Fibroblast of lung (primary cell): ENCODE measurements at regions not wholly inside any gene's neighbourhood (a gene's known extent, or its start where the extent isn't known, plus 50 kb on each side); places are given as distances from the start of the nearest gene placed in this dataset.

Experiments used
- DNase-seq, 2 donors: peaks; one replicate each; pipeline versions ENCODE4 v3.0.0 to v3.0.0-alpha.2; 2010; ENCODE audit warnings: low read depth in 2 of 2
- H2AFZ ChIP-seq: 2 replicates; pipeline ENCODE4 v1.5.1; 2012; ENCODE audit warnings: low read length, control low read depth, inconsistent platforms
- H3K27ac ChIP-seq: 2 replicates; pipeline ENCODE4 v1.5.1; 2011; ENCODE audit warnings: low read length, control low read depth; ENCODE audit not compliant: insufficient read depth
- H3K27me3 ChIP-seq: 2 replicates; pipeline ENCODE4 v1.5.1; 2011; ENCODE audit warnings: mild to moderate bottlenecking, low read length; ENCODE audit not compliant: control insufficient read depth, insufficient read depth
- H3K36me3 ChIP-seq: 2 replicates; pipeline ENCODE4 v1.5.1; 2011; ENCODE audit warnings: low read length; ENCODE audit not compliant: control insufficient read depth, insufficient read depth
- H3K4me1 ChIP-seq: 2 replicates; pipeline ENCODE4 v1.5.1; 2011; ENCODE audit warnings: low read length; ENCODE audit not compliant: control insufficient read depth, insufficient read depth; ENCODE audit errors: extremely low read depth
- H3K4me2 ChIP-seq: 2 replicates; pipeline ENCODE4 v1.5.1; 2011; ENCODE audit warnings: low read length, control low read depth; ENCODE audit not compliant: insufficient read depth; ENCODE audit errors: extremely low read depth
- H3K4me3 ChIP-seq, 4 experiments: fragments of 200-600 bp in 1 of 4; sonication (generic) in 1 of 4; replicated peaks in 1 of 4; 2 replicates each; pipeline ENCODE4 v1.5.1; 2011 to 2016; ENCODE audit warnings: low read length in 4 of 4, low read depth in 3 of 4, mild to moderate bottlenecking in 3 of 4, control low read depth in 2 of 4, inconsistent platforms in 1 of 4, mixed read lengths in 1 of 4; ENCODE audit not compliant: insufficient read depth in 1 of 4; ENCODE audit errors: control extremely low read depth in 1 of 4
- H3K79me2 ChIP-seq: 2 replicates; pipeline ENCODE4 v1.5.1; 2012; ENCODE audit warnings: mild to moderate bottlenecking, low read length, inconsistent platforms; ENCODE audit not compliant: control insufficient read depth, insufficient read depth
- H3K9ac ChIP-seq: 2 replicates; pipeline ENCODE4 v1.5.1; 2011; ENCODE audit warnings: mild to moderate bottlenecking, low read length, control low read depth; ENCODE audit not compliant: insufficient read depth
- H3K9me3 ChIP-seq: 2 replicates; pipeline ENCODE4 v1.5.1; 2012; ENCODE audit warnings: low read depth, low read length; ENCODE audit not compliant: control insufficient read depth, insufficient read depth
- H4K20me1 ChIP-seq: 2 replicates; pipeline ENCODE4 v1.5.1; 2011; ENCODE audit warnings: low read length; ENCODE audit not compliant: control insufficient read depth, insufficient read depth; ENCODE audit errors: extremely low read depth
- CTCF ChIP-seq, 2 donors: IDR thresholded peaks in 1 of 2; conservative IDR thresholded peaks in 1 of 2; 1 replicate in 1 of 2; 2 replicates in 1 of 2; pipeline ENCODE4 v1.5.1; 2011 to 2012; ENCODE audit warnings: low read length in 2 of 2, control low read depth in 1 of 2, inconsistent platforms in 1 of 2, low read depth in 1 of 2, mild to moderate bottlenecking in 1 of 2
- EZH2 ChIP-seq: IDR thresholded peaks from 2 replicates; pipeline ENCODE4 v1.5.1; 2012; ENCODE audit warnings: low read length, control low read depth, mild to moderate bottlenecking; ENCODE audit errors: missing control alignments

GRCh38 chr2:52467189-52467588 is 1300.4 kb upstream of the CHAC2 start:
- no peak for DNase-seq
- H3K9me3 ChIP-seq = no peaks in the 10 kb centered on the region
- H4K20me1 ChIP-seq = no peaks in the 10 kb centered on the region
- no peaks in the 10 kb centered on the region for H3K4me1 ChIP-seq
- no peaks in the 10 kb centered on the region for H3K36me3 ChIP-seq
- TF ChIP-seq EZH2 (no peak), CTCF (conservative IDR thresholded peaks at IDR 0.05 in 1 of 2, IDR thresholded peaks at IDR 0.05 in 1 of 2; ENCODE audit: low read depth in 1 of 2, low read length in 2 of 2) (no peak)
- H3K4me2 ChIP-seq = no peak overlapping the region
- no peak overlapping the region for H3K27ac ChIP-seq
- H3K27me3 ChIP-seq = no peaks in the 10 kb centered on the region
- H3K4me3 ChIP-seq = no peak overlapping the region
- H2AFZ ChIP-seq = no peak overlapping the region
- H3K79me2 ChIP-seq = no peaks in the 10 kb centered on the region
- no peak overlapping the region for H3K9ac ChIP-seq

- Histone ChIP-seq H3K4me3 (no peak overlapping the region), H3K36me3 (no peaks in the 10 kb centered on the region), H3K4me2 (no peak overlapping the region), H3K9me3 (no peaks in the 10 kb centered on the region), H3K27me3 (no peaks in the 10 kb centered on the region), H3K4me1 (no peaks in the 10 kb centered on the region), H2AFZ (no peak overlapping the region), H3K79me2 (no peaks in the 10 kb centered on the region), H3K9ac (no peak overlapping the region), H3K27ac (no peak overlapping the region), H4K20me1 (no peaks in the 10 kb centered on the region)
- TF ChIP-seq EZH2 (no peak), CTCF (conservative IDR thresholded peaks at IDR 0.05 in 1 of 2, IDR thresholded peaks at IDR 0.05 in 1 of 2; ENCODE audit: low read depth in 1 of 2, low read length in 2 of 2) (no peak)
- DNase-seq = peak in 1 of 2 donors; percentile 70
These were observed 1302.3 kb upstream of the CHAC2 start for GRCh38 chr2:52465287-52465686.

DNA sequence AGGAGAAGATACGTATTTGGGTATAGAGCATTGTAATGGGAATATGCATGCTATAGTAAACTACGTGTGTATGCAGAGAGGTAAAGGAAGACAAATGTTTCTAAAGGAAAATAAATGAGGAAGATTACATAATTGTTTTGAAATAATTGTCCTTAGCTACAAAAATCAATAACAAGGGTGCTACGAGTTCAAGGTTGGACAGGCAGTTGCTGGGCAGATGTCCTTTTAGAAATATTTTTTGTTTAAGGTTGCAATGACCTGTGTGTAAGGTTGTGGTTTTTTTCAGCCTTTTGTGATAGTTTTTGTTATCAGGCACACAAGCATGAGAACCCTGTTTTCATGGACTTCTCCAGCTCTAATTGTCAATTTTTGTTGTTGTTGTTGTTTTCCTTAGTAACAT is 1304.1 kb upstream of the CHAC2 start:
- Histone ChIP-seq H3K4me3 (no peak overlapping the region), H3K9ac (no peak overlapping the region), H3K4me2 (no peak overlapping the region), H3K27me3 (no peaks in the 10 kb centered on the region), H4K20me1 (no peaks in the 10 kb centered on the region), H3K79me2 (no peaks in the 10 kb centered on the region), H3K36me3 (no peaks in the 10 kb centered on the region), H3K4me1 (no peaks in the 10 kb centered on the region), H3K9me3 (no peaks in the 10 kb centered on the region), H3K27ac (no peak overlapping the region), H2AFZ (no peak overlapping the region)
- DNase-seq = no peak
- TF ChIP-seq CTCF (conservative IDR thresholded peaks at IDR 0.05 in 1 of 2, IDR thresholded peaks at IDR 0.05 in 1 of 2; ENCODE audit: low read depth in 1 of 2, low read length in 2 of 2) (no peak), EZH2 (no peak)
